ENCODE measurements at regions not wholly inside any gene's neighbourhood (a gene's known extent, or its start where the extent isn't known, plus 50 kb on each side); places are given as distances from the start of the nearest gene placed in this dataset.

DNA sequence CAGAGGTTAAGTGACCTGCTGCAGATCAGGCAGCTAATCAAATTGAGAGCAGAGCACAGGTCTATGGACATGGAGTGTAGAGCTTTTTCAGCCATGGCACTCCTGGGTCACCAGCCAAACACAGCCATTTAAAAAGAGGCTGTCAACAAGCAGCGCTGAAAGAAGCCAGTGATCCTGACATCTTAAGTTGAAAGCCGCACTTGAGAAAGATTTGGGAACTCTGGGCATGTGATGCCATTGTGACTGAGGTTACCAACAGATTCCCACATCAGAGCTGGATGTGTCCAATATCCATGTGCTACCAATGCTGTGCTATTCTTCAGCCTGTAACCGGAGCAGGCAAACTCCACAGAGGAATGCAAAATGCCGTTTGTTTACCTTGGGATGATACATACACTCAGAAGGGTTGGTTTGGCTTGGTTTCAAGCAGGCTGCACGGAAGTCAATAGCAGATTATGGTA is 56.2 kb upstream of the ABLIM1 start (continued):
- TF ChIP-seq, protein P1, sequence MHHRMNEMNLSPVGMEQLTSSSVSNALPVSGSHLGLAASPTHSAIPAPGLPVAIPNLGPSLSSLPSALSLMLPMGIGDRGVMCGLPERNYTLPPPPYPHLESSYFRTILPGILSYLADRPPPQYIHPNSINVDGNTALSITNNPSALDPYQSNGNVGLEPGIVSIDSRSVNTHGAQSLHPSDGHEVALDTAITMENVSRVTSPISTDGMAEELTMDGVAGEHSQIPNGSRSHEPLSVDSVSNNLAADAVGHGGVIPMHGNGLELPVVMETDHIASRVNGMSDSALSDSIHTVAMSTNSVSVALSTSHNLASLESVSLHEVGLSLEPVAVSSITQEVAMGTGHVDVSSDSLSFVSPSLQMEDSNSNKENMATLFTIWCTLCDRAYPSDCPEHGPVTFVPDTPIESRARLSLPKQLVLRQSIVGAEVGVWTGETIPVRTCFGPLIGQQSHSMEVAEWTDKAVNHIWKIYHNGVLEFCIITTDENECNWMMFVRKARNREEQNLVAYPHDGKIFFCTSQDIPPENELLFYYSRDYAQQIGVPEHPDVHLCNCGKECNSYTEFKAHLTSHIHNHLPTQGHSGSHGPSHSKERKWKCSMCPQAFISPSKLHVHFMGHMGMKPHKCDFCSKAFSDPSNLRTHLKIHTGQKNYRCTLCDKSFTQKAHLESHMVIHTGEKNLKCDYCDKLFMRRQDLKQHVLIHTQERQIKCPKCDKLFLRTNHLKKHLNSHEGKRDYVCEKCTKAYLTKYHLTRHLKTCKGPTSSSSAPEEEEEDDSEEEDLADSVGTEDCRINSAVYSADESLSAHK (tag by site-specific recombination; IDR thresholded peaks at IDR 0.05), result no peak
- TF ChIP-seq ZNF174 (tag by site-specific recombination; IDR thresholded peaks at IDR 0.05), result no peak
- TF ChIP-seq ZNF266 (tag by site-specific recombination; IDR thresholded peaks at IDR 0.05; ENCODE audit: low read depth), result no peak
- TF ChIP-seq GLI2 (tag by site-specific recombination; IDR thresholded peaks at IDR 0.05; ENCODE audit: borderline replicate concordance, low read depth), result no peak
- TF ChIP-seq SETDB1 (IDR thresholded peaks at IDR 0.05; ENCODE audit: insufficient read length, low read length), result no peak
- TF ChIP-seq, protein P2, sequence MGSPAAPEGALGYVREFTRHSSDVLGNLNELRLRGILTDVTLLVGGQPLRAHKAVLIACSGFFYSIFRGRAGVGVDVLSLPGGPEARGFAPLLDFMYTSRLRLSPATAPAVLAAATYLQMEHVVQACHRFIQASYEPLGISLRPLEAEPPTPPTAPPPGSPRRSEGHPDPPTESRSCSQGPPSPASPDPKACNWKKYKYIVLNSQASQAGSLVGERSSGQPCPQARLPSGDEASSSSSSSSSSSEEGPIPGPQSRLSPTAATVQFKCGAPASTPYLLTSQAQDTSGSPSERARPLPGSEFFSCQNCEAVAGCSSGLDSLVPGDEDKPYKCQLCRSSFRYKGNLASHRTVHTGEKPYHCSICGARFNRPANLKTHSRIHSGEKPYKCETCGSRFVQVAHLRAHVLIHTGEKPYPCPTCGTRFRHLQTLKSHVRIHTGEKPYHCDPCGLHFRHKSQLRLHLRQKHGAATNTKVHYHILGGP (tag by site-specific recombination; IDR thresholded peaks at IDR 0.05), result no peak
- TF ChIP-seq ZFP69B (tag by site-specific recombination; IDR thresholded peaks at IDR 0.05), result no peak
- TF ChIP-seq, protein P3, sequence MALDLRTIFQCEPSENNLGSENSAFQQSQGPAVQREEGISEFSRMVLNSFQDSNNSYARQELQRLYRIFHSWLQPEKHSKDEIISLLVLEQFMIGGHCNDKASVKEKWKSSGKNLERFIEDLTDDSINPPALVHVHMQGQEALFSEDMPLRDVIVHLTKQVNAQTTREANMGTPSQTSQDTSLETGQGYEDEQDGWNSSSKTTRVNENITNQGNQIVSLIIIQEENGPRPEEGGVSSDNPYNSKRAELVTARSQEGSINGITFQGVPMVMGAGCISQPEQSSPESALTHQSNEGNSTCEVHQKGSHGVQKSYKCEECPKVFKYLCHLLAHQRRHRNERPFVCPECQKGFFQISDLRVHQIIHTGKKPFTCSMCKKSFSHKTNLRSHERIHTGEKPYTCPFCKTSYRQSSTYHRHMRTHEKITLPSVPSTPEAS (tag by site-specific recombination; IDR thresholded peaks at IDR 0.05), result no peak
- TF ChIP-seq ZFP3 (tag by site-specific recombination; IDR thresholded peaks at IDR 0.05; ENCODE audit: low read depth), result no peak
- TF ChIP-seq SP2 (tag by site-specific recombination; IDR thresholded peaks at IDR 0.05), result no peak
- no peak for TF ChIP-seq HOXA7 (CRISPR knock-in tag; IDR thresholded peaks at IDR 0.05; ENCODE audit: borderline replicate concordance)
- peak; percentile 32; the same call in 1 of the 2 replicates for TF ChIP-seq ZNF335 (tag by site-specific recombination; conservative IDR thresholded peaks at IDR 0.05)
- no peak for TF ChIP-seq ZFHX2 (tag by site-specific recombination; conservative IDR thresholded peaks at IDR 0.05)
- no peak for TF ChIP-seq ZBTB48 (tag by site-specific recombination; IDR thresholded peaks at IDR 0.05)
- TF ChIP-seq, protein P4, sequence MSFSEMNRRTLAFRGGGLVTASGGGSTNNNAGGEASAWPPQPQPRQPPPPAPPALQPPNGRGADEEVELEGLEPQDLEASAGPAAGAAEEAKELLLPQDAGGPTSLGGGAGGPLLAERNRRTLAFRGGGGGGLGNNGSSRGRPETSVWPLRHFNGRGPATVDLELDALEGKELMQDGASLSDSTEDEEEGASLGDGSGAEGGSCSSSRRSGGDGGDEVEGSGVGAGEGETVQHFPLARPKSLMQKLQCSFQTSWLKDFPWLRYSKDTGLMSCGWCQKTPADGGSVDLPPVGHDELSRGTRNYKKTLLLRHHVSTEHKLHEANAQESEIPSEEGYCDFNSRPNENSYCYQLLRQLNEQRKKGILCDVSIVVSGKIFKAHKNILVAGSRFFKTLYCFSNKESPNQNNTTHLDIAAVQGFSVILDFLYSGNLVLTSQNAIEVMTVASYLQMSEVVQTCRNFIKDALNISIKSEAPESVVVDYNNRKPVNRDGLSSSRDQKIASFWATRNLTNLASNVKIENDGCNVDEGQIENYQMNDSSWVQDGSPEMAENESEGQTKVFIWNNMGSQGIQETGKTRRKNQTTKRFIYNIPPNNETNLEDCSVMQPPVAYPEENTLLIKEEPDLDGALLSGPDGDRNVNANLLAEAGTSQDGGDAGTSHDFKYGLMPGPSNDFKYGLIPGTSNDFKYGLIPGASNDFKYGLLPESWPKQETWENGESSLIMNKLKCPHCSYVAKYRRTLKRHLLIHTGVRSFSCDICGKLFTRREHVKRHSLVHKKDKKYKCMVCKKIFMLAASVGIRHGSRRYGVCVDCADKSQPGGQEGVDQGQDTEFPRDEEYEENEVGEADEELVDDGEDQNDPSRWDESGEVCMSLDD (tag by site-specific recombination; IDR thresholded peaks at IDR 0.05), result no peak
- TF ChIP-seq ZNF391 (tag by site-specific recombination; IDR thresholded peaks at IDR 0.05; ENCODE audit: borderline replicate concordance, low read depth), result no peak
- TF ChIP-seq ZNF324 (tag by site-specific recombination; IDR thresholded peaks at IDR 0.05), result no peak
- TF ChIP-seq, protein P5, sequence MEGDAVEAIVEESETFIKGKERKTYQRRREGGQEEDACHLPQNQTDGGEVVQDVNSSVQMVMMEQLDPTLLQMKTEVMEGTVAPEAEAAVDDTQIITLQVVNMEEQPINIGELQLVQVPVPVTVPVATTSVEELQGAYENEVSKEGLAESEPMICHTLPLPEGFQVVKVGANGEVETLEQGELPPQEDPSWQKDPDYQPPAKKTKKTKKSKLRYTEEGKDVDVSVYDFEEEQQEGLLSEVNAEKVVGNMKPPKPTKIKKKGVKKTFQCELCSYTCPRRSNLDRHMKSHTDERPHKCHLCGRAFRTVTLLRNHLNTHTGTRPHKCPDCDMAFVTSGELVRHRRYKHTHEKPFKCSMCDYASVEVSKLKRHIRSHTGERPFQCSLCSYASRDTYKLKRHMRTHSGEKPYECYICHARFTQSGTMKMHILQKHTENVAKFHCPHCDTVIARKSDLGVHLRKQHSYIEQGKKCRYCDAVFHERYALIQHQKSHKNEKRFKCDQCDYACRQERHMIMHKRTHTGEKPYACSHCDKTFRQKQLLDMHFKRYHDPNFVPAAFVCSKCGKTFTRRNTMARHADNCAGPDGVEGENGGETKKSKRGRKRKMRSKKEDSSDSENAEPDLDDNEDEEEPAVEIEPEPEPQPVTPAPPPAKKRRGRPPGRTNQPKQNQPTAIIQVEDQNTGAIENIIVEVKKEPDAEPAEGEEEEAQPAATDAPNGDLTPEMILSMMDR (tag by site-specific recombination; IDR thresholded peaks at IDR 0.05), result no peak
- TF ChIP-seq TRIM28 (IDR thresholded peaks at IDR 0.05; ENCODE audit: borderline replicate concordance, low read length), result 0 out of 2 replicates have a peak, but pooled peaks have one; percentile 33
- TF ChIP-seq ZNF274 (IDR thresholded peaks at IDR 0.05; ENCODE audit: low read length), result no peak
- TF ChIP-seq ZNF274 (tag by site-specific recombination; IDR thresholded peaks at IDR 0.05; ENCODE audit: borderline replicate concordance), result no peak
- no peak for TF ChIP-seq OVOL3 (tag by site-specific recombination; IDR thresholded peaks at IDR 0.05)
- TF ChIP-seq, protein P6, sequence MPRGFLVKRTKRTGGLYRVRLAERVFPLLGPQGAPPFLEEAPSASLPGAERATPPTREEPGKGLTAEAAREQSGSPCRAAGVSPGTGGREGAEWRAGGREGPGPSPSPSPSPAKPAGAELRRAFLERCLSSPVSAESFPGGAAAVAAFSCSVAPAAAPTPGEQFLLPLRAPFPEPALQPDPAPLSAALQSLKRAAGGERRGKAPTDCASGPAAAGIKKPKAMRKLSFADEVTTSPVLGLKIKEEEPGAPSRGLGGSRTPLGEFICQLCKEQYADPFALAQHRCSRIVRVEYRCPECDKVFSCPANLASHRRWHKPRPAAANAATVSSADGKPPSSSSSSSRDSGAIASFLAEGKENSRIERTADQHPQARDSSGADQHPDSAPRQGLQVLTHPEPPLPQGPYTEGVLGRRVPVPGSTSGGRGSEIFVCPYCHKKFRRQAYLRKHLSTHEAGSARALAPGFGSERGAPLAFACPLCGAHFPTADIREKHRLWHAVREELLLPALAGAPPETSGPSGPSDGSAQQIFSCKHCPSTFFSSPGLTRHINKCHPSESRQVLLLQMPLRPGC (tag by site-specific recombination; IDR thresholded peaks at IDR 0.05), result peak; percentile 97
- peak; percentile 22; the same call in 1 of the 2 replicates for TF ChIP-seq SP3 (tag by site-specific recombination; IDR thresholded peaks at IDR 0.05)
- no peak for TF ChIP-seq ZNF837 (tag by site-specific recombination; IDR thresholded peaks at IDR 0.05)
- TF ChIP-seq ZIC2 (tag by site-specific recombination; IDR thresholded peaks at IDR 0.05), result no peak
- TF ChIP-seq, protein P7, sequence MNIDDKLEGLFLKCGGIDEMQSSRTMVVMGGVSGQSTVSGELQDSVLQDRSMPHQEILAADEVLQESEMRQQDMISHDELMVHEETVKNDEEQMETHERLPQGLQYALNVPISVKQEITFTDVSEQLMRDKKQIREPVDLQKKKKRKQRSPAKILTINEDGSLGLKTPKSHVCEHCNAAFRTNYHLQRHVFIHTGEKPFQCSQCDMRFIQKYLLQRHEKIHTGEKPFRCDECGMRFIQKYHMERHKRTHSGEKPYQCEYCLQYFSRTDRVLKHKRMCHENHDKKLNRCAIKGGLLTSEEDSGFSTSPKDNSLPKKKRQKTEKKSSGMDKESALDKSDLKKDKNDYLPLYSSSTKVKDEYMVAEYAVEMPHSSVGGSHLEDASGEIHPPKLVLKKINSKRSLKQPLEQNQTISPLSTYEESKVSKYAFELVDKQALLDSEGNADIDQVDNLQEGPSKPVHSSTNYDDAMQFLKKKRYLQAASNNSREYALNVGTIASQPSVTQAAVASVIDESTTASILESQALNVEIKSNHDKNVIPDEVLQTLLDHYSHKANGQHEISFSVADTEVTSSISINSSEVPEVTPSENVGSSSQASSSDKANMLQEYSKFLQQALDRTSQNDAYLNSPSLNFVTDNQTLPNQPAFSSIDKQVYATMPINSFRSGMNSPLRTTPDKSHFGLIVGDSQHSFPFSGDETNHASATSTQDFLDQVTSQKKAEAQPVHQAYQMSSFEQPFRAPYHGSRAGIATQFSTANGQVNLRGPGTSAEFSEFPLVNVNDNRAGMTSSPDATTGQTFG (tag by site-specific recombination; IDR thresholded peaks at IDR 0.05; ENCODE audit: borderline replicate concordance), result no peak
- no peak for TF ChIP-seq ZNF155 (tag by site-specific recombination; IDR thresholded peaks at IDR 0.05)
